ENCODE measurements at regions not wholly inside any gene's neighbourhood (a gene's known extent, or its start where the extent isn't known, plus 50 kb on each side); places are given as distances from the start of the nearest gene placed in this dataset.
"Not testable (repeated sequence)": the region's sequence is repeated elsewhere in the genome, so short reads cannot be mapped to it uniquely, and the experiment has no call there.

DNA sequence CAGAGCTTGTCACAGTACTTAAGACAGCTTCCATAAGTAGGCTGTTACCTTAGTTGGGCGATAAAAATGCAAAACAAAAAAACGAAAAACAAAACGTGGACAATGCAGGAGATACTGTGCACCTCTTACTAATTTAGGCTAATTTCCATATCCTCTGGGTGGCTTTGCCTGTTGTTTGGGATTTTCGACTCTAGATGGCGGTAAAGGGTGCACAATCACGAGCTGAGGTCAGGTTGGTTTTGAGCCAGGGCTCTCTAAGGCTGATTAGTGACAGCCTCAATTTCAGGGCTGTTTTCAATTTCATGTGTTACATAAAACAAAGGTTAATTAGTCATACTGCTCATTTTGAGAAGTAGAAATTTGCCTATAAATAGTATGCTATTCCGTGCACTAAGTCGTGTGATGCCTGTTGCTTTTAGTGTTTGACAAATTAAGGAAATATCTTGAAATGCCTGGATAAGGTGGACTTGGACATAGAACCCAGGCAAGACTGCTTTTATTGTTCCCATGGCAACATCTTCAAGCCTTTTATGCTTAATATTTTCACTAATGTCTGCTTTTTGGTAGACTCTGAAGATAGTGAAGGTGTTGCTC lies 493.1 kb downstream of the SOCS6 start:
- peak; percentile 35 for DNase-seq (ENCODE audit: low read depth)
- no peak overlapping the region for H3K4me3 ChIP-seq (ENCODE audit: low read depth, low read length)
- TF ChIP-seq, protein P1, sequence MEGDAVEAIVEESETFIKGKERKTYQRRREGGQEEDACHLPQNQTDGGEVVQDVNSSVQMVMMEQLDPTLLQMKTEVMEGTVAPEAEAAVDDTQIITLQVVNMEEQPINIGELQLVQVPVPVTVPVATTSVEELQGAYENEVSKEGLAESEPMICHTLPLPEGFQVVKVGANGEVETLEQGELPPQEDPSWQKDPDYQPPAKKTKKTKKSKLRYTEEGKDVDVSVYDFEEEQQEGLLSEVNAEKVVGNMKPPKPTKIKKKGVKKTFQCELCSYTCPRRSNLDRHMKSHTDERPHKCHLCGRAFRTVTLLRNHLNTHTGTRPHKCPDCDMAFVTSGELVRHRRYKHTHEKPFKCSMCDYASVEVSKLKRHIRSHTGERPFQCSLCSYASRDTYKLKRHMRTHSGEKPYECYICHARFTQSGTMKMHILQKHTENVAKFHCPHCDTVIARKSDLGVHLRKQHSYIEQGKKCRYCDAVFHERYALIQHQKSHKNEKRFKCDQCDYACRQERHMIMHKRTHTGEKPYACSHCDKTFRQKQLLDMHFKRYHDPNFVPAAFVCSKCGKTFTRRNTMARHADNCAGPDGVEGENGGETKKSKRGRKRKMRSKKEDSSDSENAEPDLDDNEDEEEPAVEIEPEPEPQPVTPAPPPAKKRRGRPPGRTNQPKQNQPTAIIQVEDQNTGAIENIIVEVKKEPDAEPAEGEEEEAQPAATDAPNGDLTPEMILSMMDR (IDR thresholded peaks at IDR 0.05; ENCODE audit: control insufficient read depth, extremely low read depth, insufficient read depth): peak; percentile 93

DNA sequence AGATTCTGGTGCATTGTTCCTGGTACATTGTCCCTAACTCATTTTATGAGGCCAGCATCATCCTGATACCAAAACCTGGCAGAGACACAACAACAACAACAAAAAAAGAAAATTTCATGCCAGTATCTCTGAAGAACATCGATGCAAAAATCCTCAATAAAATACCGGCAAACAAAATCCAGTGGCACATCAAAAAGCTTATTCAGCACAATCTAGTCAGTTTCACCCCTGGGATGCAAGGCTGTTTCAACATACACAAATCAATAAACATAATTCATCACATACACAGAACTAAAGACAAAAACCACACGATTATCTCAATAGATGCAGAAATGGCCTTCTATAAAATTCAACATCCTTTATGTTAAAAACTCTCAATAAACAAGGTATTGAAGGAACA lies 477.4 kb downstream of the SOCS6 start:
- DNase-seq (ENCODE audit: low read depth): not testable (repeated sequence)

DNA sequence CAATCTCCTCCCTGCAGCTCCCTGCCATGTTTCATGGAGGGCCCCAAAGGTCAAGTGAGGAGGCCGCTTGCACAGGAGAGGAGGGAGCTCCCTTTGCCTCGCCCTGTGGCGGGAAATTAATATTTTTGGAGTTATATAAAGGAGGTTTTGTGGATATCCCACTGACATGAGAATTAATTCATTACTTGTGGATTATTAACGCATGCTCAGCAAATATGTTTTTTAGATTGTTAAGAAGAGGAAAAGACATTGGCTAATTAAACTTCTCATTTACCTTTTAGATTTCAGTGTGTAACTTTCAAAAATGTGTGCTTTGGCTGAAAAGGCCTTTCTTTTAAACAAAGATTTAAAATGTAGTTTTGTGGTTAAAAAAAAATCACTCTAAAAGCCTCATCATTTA lies 474.0 kb downstream of the SOCS6 start:
- no peak overlapping the region for H3K4me3 ChIP-seq (ENCODE audit: low read depth, low read length)
- DNase-seq (ENCODE audit: low read depth): no peak
- TF ChIP-seq, protein P1 (IDR thresholded peaks at IDR 0.05; ENCODE audit: control insufficient read depth, extremely low read depth, insufficient read depth): no peak

More for the DNA sequence above, 477.4 kb downstream of the SOCS6 start:
- not testable (repeated sequence) for H3K4me3 ChIP-seq (ENCODE audit: low read depth, low read length)

DNA sequence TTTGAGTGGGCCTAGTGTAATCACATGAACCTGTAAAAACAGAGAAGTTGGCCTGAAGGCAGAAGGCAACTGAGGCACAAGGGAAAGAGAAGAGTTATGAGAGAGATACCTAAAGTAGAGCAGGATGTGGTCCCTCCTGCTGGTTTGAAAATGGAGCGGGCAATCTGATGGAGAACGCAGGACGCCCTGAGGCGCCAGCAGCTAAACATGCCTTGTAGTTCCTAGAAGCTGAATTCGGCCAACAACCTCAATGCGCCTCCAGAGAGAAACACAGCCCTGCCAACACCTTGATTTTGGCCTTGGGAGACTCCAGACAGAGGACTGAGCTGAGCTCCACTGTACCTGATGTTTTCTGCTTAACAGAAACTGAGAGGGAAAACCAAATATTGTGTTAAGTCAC lies 469.9 kb downstream of the SOCS6 start:
- TF ChIP-seq, protein P1 (IDR thresholded peaks at IDR 0.05; ENCODE audit: control insufficient read depth, extremely low read depth, insufficient read depth): no peak
- H3K4me3 ChIP-seq (ENCODE audit: low read depth, low read length): no peak overlapping the region
- no peak for DNase-seq (ENCODE audit: low read depth)

DNA sequence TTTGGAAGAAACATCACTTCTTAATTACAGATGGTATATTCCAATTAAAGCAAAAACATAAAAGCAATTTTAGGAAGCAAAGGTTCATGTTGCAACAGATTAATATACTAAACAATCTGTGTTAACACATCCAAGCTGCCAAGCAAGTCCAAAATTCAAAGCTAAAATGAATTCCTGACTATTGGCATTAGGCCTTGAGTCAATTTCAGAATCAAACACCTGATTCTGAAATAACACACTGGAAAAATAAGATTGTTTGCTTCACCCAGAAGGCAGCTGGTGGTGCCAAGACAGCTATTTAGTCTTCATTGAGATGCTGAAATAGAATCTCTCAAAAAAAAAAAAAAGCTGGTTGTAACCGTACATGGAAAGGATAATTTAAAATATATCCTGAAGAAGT lies 465.6 kb downstream of the SOCS6 start:
- no peak for DNase-seq (ENCODE audit: low read depth)
- TF ChIP-seq, protein P1 (IDR thresholded peaks at IDR 0.05; ENCODE audit: control insufficient read depth, extremely low read depth, insufficient read depth): no peak
- H3K4me3 ChIP-seq (ENCODE audit: low read depth, low read length): no peak overlapping the region

DNA sequence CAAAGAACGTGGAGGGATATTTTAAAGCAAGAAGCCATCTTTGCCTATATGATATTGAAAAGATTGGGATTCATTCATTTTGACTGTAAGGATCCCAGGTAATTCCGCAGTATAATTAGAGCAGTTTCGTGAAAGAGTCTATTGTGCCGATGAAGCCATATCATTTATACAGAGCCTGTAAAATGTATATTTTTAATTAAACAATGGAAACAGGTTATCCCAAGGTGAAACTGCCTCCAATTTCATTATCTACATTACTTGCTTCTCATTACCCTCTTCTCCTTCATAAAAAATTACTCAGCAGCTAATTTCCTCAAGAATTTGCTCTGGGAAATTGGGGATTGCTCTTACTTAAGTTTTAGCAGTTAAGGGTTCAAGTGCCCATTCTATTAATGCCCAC lies 444.1 kb downstream of the SOCS6 start:
- no peak overlapping the region for H3K4me3 ChIP-seq (ENCODE audit: low read depth, low read length)
- DNase-seq (ENCODE audit: low read depth): no peak
- TF ChIP-seq, protein P1 (IDR thresholded peaks at IDR 0.05; ENCODE audit: control insufficient read depth, extremely low read depth, insufficient read depth): no peak

DNA sequence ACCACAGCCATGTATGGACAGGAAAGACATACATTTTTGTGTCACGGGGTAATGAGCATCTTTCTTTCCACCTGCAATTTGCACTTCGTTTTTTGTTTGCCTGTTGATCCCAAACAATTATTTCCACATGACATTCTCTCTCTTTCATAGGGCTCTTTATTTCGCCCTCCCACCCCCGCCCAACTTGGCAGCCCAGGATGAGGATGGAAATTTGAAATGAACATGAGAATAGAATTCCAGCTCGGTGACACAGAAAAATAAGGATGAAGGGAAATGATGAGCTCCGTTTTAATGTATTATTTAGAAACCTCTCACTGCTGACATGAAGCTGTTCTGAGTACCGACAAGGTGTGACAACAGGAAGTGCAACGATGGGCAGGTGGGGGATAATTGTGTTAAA lies 443.3 kb downstream of the SOCS6 start:
- TF ChIP-seq, protein P1 (IDR thresholded peaks at IDR 0.05; ENCODE audit: control insufficient read depth, extremely low read depth, insufficient read depth): no peak
- H3K4me3 ChIP-seq (ENCODE audit: low read depth, low read length): no peak overlapping the region
- DNase-seq (ENCODE audit: low read depth): no peak
